Epithelial cell of esophagus (primary cell): ENCODE measurements at regions not wholly inside any gene's neighbourhood (a gene's known extent, or its start where the extent isn't known, plus 50 kb on each side); places are given as distances from the start of the nearest gene placed in this dataset.
A peak's percentile ranks its signal among the peaks of the same experiment; 100 is the strongest.

ENCODE experiments used
- DNase-seq: peaks from one replicate; pipeline ENCODE4 v3.0.0; 2010; ENCODE audit warnings: low read depth
- H3K4me3 ChIP-seq: 2 replicates; pipeline ENCODE4 v1.5.1; 2011; ENCODE audit warnings: mild to moderate bottlenecking, low read length, control low read depth
- CTCF ChIP-seq: IDR thresholded peaks from 2 replicates; pipeline ENCODE4 v1.5.1; 2011; ENCODE audit warnings: low read depth, mild to moderate bottlenecking, low read length, control low read depth, inconsistent platforms; ENCODE audit not compliant: insufficient read depth; ENCODE audit errors: missing control alignments

- peak; percentile 55 for DNase-seq
- TF ChIP-seq CTCF: peak; percentile 81
- no peak overlapping the region for H3K4me3 ChIP-seq
These were observed 110.5 kb downstream of the ASCL4 start for GRCh38 chr12:107884769-107885694.

- no peak overlapping the region for H3K4me3 ChIP-seq
- DNase-seq: no peak
- TF ChIP-seq CTCF: no peak
These were observed 114.3 kb downstream of the ASCL4 start for GRCh38 chr12:107888789-107889188.

GRCh38 chr12:107891967-107892366 is 117.5 kb downstream of the ASCL4 start:
- peak; percentile 7 for DNase-seq
- no peak overlapping the region for H3K4me3 ChIP-seq
- TF ChIP-seq CTCF: no peak

- no peak overlapping the region for H3K4me3 ChIP-seq
- no peak for TF ChIP-seq CTCF
- no peak for DNase-seq
These were observed 120.1 kb downstream of the ASCL4 start for GRCh38 chr12:107894589-107894988.

- no peak for DNase-seq
- TF ChIP-seq CTCF: no peak
- H3K4me3 ChIP-seq: no peak overlapping the region
These were observed 121.5 kb downstream of the ASCL4 start for GRCh38 chr12:107895966-107896365.

GRCh38 chr12:107900588-107900987 is 126.1 kb downstream of the ASCL4 start:
- H3K4me3 ChIP-seq: no peak overlapping the region
- no peak for TF ChIP-seq CTCF
- no peak for DNase-seq
